NCI-H2081 (cell line): ENCODE measurements at regions not wholly inside any gene's neighbourhood (a gene's known extent, or its start where the extent isn't known, plus 50 kb on each side); places are given as distances from the start of the nearest gene placed in this dataset.

ENCODE experiments used
- DNase-seq, 2 experiments: peaks; one replicate each; lab custom pipeline; 2025; lab: John Stamatoyannopoulos, UW

GRCh38 chr1:5338466-5338865 is 653.8 kb downstream of the NPHP4 start:
- no peak for DNase-seq

DNA sequence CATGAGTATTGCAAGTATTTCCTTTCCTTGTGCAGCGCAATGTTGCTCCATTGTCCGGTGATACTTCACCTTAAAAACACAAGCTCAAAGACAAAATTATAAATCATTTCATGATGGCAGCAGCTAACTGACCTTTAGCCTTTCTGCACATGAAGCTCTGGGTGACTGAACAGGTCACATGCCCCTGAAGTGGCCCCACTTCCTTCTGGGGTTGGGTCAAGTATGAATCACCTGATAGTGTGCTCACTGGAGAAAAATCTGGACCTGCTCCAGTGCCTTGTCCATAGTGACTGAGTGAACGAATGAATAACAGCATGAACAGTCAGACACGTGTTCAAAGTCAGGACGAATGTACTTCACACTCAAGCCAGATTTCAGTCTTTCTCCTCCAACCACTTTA is 658.9 kb downstream of the NPHP4 start:
- no peak for DNase-seq

GRCh38 chr1:5331101-5331500 is 661.1 kb downstream of the NPHP4 start:
- DNase-seq, result no peak

DNA sequence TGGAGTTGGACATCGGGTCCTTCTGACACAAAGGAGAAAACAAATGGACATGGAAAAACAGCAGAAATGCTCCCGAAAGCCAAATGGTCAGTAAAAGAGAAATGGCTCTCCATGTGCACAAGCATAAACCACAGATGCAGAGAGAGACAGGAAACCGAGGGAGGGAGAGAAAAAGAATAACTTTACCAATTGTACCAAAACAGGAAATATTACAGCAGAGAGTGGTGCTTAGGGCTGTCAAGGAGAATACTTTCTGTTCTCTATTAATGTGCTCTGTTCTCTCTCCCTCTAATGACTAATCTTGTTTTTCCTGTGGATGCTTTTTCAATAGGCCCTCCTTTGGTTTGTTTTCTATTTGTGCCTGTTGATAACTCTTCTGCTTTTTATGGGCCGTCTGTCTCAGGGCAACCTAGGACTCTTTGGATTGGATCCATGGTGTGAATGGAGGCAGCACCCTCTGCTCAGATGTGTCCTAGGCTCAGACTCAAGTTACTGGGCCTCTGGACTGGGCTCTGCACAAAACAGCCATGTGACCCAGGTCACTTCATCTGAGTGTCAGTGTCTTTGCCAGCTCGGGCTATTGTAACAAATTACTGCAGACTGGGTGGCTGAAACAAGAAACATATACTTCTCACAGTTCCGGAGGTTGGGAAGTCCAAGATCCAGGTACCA is 663.0 kb downstream of the NPHP4 start:
- no peak for DNase-seq

DNA sequence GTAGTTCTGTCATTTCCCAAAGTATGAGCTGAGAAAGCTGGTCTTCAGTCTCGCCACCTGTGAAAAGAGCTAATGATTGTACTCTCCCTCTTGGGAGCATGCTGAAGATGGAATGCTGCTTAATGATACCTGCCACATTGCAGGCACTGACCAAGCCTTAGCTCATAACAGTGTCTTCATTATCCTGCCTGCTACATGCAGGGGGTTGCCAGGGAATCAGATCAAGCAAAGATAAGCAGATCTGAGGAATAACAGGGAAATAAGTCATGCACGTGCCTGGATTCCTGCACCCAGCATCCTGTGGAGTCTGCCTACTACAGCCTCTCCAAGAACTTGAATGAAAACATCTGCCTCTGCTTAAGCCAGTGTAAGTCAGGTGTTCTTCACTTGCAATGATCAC is 667.3 kb downstream of the NPHP4 start:
- no peak for DNase-seq

DNA sequence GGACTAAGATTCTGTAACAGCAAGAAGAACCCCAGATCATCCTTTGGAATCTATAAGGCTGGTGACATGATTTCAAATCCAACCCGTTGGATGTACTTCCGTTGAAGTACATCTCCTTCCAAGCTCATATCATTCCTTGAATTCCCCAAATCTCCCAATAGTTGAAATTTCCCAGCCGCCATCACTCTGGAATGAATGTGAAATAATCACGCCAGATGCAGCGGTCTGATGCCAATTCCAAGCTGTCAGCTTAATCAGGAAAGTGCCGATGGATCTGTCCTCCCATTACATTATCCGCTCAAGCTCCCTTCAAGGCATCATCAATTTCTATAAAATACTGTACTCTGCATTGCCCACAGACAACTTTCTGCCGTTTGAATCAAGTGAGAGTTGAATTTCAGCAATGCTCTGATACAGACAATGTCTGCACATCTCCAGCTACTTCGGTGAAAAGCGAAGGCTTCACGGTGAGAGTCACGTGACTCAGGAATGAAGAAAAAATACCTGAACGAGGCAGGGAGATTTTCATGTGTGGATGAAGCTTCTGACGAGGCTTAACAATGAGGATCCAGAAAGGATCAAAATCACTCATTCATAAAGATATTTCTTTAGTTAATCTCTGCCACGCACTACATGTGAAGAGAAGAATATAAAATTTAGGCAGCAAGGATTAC is 663.9 kb downstream of the AJAP1 start:
- DNase-seq, result no peak

GRCh38 chr1:5317391-5317790 is 663.0 kb downstream of the AJAP1 start:
- no peak for DNase-seq

GRCh38 chr1:5312862-5313261 is 658.5 kb downstream of the AJAP1 start:
- DNase-seq, result no peak

GRCh38 chr1:5312293-5312674 is 657.9 kb downstream of the AJAP1 start:
- DNase-seq, result no peak

DNA sequence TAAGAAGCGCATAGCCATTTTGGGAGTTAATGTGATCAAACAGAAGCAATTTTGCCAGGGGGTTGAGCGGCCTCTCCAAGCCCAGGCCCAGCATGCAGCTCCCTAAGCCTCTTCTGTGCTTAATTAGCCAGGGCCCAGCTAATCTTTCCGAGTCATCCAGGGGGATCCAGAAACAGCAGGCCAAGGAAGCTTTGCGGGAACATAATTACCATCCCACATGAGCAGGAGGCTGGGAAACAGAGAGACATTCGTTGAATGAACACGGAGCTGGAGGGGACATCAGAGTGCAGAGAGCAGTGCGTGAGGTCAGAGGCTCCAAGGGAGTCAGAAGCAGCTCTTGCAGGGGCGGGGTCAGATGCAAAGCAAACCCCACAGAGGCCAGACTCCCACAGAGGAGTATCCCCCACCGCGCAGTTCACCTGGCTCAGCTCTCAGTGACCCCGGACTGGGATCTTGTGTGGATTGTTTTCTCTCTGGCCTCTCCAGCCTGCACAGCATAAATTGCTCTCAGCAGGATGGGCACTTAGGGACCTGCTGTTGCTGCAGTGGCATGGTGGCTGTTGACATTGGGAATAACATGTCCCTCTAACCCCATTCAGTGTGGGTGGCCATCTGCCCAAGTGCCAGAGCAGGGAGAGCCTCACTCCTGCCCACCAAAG is 657.4 kb downstream of the AJAP1 start:
- DNase-seq, result no peak

- no peak for DNase-seq
These were observed 656.7 kb downstream of the AJAP1 start for GRCh38 chr1:5311147-5311546.

DNA sequence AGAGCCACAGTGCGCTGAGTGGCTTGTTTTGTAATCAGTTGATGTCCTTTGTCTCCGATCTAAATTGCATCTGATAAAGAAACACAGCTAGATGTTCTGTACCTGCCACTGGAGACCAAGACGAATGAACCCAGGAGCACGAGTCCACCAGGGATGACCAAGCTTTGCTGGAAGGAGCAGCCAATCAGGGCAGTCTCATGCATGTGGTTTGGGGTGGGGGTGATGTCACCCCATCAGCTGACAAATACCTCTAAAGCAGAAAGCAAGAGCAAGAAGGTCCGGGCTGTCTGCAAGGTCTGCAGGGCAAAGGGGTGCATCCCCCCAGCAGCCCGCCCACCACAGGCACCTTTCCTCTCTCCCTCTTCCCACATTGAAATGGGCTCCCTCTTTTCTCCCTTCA is 653.8 kb downstream of the AJAP1 start:
- DNase-seq, result no peak

GRCh38 chr1:5304702-5305101 is 650.3 kb downstream of the AJAP1 start:
- DNase-seq, result no peak

GRCh38 chr1:5298376-5298775 is 644.0 kb downstream of the AJAP1 start:
- no peak for DNase-seq

DNA sequence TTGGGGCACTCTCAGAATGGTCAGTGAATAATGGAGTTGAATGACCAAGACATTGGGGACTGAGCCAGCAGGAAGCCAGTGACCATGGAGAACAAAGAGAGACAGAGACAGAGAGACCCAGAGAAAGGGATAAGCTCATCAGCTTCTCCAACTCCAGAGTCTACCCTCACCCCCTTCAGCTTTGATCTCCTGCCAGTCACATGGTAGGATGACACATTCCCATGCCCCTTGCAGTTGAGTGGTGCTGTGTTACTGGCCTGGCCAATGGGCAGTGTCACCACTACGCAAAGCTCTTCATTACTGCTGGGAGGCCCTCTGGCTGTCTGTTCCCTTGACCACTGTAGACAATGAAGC is 643.5 kb downstream of the AJAP1 start:
- DNase-seq, result no peak

- DNase-seq, result no peak
These were observed 642.9 kb downstream of the AJAP1 start for GRCh38 chr1:5297180-5297885.

DNA sequence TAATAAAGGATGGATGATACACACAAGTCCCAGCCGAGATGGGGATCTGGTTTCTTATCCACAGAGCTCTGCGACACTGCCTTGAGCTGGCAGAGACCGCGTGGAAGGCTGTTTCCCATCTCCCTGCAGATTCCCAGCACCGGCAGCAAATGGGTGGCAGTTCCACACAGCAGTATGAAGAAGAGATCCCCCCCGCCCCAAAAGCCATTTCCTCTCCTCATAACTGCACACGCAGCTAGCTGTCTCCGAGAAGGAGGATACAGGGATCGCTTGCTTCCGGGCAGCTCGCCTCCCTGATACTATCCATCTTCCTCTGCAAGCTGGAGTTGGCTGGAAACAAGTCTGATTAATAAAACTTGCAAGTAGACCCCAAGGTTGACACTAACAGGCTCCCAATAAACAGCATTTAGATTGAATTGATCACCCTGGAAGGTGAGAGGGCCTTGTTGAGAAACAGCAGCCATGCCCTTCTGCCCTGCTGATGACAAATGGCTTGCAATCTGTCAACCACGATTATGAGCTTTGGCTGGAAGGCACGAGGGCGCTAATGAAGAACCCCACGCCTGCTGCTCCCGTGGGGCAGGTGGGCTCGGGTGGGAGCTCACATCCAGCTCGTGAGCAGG is 642.3 kb downstream of the AJAP1 start:
- no peak for DNase-seq

DNA sequence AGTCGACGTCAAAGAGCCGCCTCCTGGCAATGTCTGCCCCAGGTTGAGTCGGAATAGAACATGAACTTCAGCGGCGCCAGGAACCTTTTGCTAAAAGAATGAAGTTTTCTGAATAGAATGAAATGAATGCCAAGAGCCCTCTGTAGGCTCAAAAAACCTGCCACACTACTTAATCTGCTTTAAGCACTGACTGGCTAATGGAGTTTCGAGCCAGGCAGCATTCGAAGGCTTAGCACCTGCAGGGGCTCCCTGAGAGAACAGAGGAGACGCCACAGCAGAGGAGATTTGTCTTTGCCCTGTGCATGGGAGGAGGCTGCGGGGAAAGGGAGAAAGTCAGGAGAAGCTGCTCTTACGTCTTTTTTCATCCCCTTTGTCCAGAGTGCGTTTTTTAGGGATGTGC is 641.7 kb downstream of the AJAP1 start:
- no peak for DNase-seq

- no peak for DNase-seq
These were observed 637.5 kb downstream of the AJAP1 start for GRCh38 chr1:5291889-5292288.

- no peak for DNase-seq
These were observed 633.1 kb downstream of the AJAP1 start for GRCh38 chr1:5287178-5288150.

- DNase-seq, result no peak
These were observed 631.8 kb downstream of the AJAP1 start for GRCh38 chr1:5286244-5286643.
